ENCODE measurements at regions not wholly inside any gene's neighbourhood (a gene's known extent, or its start where the extent isn't known, plus 50 kb on each side); places are given as distances from the start of the nearest gene placed in this dataset.

DNA sequence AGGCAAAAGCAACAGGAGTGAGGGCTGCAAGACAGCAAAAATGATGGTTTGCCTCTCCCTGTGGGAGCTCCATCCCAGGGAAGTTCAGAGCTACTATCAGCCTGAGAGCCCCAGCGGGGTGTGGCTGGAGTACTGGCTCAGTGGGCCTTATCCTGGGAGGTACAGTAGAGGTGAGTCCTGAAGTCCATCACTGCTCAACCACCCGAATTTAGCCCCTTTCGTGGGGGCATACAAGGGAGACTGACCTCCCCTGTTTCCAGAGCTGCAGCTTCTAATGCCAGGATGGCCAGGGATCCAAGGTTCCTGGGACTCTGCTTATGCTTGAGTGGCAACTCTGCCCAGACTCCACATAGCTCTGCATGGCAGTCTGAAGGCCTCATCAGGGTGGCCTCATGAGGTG, 617.8 kb downstream of the MMUT start:
- Histone ChIP-seq H4K20me1 (ENCODE audit: control insufficient read depth, insufficient read depth) (no peaks in the 10 kb centered on the region), H3K4me2 (ENCODE audit: control insufficient read depth, insufficient read depth) (no peak overlapping the region), H3K79me2 (ENCODE audit: control insufficient read depth, insufficient read depth, low read length) (no peaks in the 10 kb centered on the region), H3K4me1 (ENCODE audit: control insufficient read depth, insufficient read depth, low read length) (no peaks in the 10 kb centered on the region), H3K9me3 (replicated peaks; ENCODE audit: control insufficient read depth, insufficient read depth, low read length) (no peaks in the 10 kb centered on the region), H3K9ac (ENCODE audit: control insufficient read depth, insufficient read depth, low read length) (no peak overlapping the region), H3K36me3 (ENCODE audit: control insufficient read depth in 2 of 2, insufficient read depth in 2 of 2, low read length in 1 of 2) (no peaks in the 10 kb centered on the region), H2AFZ (ENCODE audit: control insufficient read depth, low read depth, low read length) (no peak overlapping the region), H3K4me3 (no peak overlapping the region), H3K27ac (ENCODE audit: control insufficient read depth, insufficient read depth) (no peak overlapping the region), H3K27me3 (replicated peaks in 1 of 2; ENCODE audit: control insufficient read depth in 2 of 2, insufficient read depth in 2 of 2, low read length in 1 of 2) (no peaks in the 10 kb centered on the region)
- ChIA-PET CTCF (no interaction called here), SMC1A (ENCODE audit: uncharacterized antibody, unreplicated experiment) (no interaction called here), POLR2A (no interaction called here), RAD21 (ENCODE audit: unreplicated experiment) (no interaction called here)
- ATAC-seq (no peak), DNase-seq (ENCODE audit: low read depth, low spot score) (no peak), FAIRE-seq (no peak)
- TF ChIP-seq NR2C2 (IDR thresholded peaks at IDR 0.05; ENCODE audit: borderline replicate concordance, control insufficient read depth, insufficient read length, low read depth) (no peak), NBN (IDR thresholded peaks at IDR 0.05) (no peak), MEF2A (IDR thresholded peaks at IDR 0.05; ENCODE audit: insufficient read depth, low read depth, low read length) (no peak), CHD1 (IDR thresholded peaks at IDR 0.05; ENCODE audit: low read depth, low read length) (no peak), ZNF207 (IDR thresholded peaks at IDR 0.05; ENCODE audit: borderline replicate concordance) (no peak), CREM (IDR thresholded peaks at IDR 0.05; ENCODE audit: low read depth) (no peak), ZBED1 (IDR thresholded peaks at IDR 0.05; ENCODE audit: borderline replicate concordance) (no peak), TCF3 (IDR thresholded peaks at IDR 0.05; ENCODE audit: borderline replicate concordance, insufficient read depth, low read depth, low read length) (no peak), DPF2 (IDR thresholded peaks at IDR 0.05) (no peak)
- TF ChIP-seq, protein P1, sequence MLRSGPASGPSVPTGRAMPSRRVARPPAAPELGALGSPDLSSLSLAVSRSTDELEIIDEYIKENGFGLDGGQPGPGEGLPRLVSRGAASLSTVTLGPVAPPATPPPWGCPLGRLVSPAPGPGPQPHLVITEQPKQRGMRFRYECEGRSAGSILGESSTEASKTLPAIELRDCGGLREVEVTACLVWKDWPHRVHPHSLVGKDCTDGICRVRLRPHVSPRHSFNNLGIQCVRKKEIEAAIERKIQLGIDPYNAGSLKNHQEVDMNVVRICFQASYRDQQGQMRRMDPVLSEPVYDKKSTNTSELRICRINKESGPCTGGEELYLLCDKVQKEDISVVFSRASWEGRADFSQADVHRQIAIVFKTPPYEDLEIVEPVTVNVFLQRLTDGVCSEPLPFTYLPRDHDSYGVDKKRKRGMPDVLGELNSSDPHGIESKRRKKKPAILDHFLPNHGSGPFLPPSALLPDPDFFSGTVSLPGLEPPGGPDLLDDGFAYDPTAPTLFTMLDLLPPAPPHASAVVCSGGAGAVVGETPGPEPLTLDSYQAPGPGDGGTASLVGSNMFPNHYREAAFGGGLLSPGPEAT (IDR thresholded peaks at IDR 0.05; ENCODE audit: low read depth) = no peak
- TF ChIP-seq, protein P2, sequence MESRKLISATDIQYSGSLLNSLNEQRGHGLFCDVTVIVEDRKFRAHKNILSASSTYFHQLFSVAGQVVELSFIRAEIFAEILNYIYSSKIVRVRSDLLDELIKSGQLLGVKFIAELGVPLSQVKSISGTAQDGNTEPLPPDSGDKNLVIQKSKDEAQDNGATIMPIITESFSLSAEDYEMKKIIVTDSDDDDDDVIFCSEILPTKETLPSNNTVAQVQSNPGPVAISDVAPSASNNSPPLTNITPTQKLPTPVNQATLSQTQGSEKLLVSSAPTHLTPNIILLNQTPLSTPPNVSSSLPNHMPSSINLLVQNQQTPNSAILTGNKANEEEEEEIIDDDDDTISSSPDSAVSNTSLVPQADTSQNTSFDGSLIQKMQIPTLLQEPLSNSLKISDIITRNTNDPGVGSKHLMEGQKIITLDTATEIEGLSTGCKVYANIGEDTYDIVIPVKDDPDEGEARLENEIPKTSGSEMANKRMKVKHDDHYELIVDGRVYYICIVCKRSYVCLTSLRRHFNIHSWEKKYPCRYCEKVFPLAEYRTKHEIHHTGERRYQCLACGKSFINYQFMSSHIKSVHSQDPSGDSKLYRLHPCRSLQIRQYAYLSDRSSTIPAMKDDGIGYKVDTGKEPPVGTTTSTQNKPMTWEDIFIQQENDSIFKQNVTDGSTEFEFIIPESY (IDR thresholded peaks at IDR 0.05) = no peak
- TF ChIP-seq, protein P3, sequence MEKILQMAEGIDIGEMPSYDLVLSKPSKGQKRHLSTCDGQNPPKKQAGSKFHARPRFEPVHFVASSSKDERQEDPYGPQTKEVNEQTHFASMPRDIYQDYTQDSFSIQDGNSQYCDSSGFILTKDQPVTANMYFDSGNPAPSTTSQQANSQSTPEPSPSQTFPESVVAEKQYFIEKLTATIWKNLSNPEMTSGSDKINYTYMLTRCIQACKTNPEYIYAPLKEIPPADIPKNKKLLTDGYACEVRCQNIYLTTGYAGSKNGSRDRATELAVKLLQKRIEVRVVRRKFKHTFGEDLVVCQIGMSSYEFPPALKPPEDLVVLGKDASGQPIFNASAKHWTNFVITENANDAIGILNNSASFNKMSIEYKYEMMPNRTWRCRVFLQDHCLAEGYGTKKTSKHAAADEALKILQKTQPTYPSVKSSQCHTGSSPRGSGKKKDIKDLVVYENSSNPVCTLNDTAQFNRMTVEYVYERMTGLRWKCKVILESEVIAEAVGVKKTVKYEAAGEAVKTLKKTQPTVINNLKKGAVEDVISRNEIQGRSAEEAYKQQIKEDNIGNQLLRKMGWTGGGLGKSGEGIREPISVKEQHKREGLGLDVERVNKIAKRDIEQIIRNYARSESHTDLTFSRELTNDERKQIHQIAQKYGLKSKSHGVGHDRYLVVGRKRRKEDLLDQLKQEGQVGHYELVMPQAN (conservative IDR thresholded peaks at IDR 0.05) = no peak
- TF ChIP-seq, protein P4, sequence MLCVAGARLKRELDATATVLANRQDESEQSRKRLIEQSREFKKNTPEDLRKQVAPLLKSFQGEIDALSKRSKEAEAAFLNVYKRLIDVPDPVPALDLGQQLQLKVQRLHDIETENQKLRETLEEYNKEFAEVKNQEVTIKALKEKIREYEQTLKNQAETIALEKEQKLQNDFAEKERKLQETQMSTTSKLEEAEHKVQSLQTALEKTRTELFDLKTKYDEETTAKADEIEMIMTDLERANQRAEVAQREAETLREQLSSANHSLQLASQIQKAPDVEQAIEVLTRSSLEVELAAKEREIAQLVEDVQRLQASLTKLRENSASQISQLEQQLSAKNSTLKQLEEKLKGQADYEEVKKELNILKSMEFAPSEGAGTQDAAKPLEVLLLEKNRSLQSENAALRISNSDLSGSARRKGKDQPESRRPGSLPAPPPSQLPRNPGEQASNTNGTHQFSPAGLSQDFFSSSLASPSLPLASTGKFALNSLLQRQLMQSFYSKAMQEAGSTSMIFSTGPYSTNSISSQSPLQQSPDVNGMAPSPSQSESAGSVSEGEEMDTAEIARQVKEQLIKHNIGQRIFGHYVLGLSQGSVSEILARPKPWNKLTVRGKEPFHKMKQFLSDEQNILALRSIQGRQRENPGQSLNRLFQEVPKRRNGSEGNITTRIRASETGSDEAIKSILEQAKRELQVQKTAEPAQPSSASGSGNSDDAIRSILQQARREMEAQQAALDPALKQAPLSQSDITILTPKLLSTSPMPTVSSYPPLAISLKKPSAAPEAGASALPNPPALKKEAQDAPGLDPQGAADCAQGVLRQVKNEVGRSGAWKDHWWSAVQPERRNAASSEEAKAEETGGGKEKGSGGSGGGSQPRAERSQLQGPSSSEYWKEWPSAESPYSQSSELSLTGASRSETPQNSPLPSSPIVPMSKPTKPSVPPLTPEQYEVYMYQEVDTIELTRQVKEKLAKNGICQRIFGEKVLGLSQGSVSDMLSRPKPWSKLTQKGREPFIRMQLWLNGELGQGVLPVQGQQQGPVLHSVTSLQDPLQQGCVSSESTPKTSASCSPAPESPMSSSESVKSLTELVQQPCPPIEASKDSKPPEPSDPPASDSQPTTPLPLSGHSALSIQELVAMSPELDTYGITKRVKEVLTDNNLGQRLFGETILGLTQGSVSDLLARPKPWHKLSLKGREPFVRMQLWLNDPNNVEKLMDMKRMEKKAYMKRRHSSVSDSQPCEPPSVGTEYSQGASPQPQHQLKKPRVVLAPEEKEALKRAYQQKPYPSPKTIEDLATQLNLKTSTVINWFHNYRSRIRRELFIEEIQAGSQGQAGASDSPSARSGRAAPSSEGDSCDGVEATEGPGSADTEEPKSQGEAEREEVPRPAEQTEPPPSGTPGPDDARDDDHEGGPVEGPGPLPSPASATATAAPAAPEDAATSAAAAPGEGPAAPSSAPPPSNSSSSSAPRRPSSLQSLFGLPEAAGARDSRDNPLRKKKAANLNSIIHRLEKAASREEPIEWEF (IDR thresholded peaks at IDR 0.05; ENCODE audit: insufficient replicate concordance, low read depth, low read length) = no peak
- intact Hi-C loops (cut with micrococcal nuclease; ENCODE audit: unreplicated experiment) = no loop called here
- in situ Hi-C loops (cut with MboI) = no loop called here
- BruUV-seq (replicated peaks) = no TSS peak
- WGBS (ENCODE audit: insufficient coverage, insufficient replicate concordance, low lambda C conversion rate, missing lambda C conversion rate) = 3% methylated on average over 3 of the region's 3 CpGs

Data from GM12878 (cell line).